RWPE2 (cell line): ENCODE measurements at regions not wholly inside any gene's neighbourhood (a gene's known extent, or its start where the extent isn't known, plus 50 kb on each side); places are given as distances from the start of the nearest gene placed in this dataset.

Experiments used
- ATAC-seq: fragments of 200-7000 bp; cut with Tn5 transposase; 3 replicates; pipeline ENCODE4 v1.9.1; 2021; ENCODE audit warnings: low read depth
- DNase-seq: peaks from one replicate; pipeline ENCODE4 v3.0.0-alpha.2; 2020; ENCODE audit warnings: low spot score
- H3K27ac ChIP-seq: fragments of 450-650 bp; 2 replicates; pipeline ENCODE4 v1.5.1; 2017; ENCODE audit warnings: mild to moderate bottlenecking; ENCODE audit not compliant: poor library complexity, severe bottlenecking
- H3K27me3 ChIP-seq: fragments of 250-450 bp; sonication (Bioruptor Pico); 2 replicates; pipeline ENCODE4 v1.5.1; 2021; ENCODE audit warnings: mild to moderate bottlenecking, moderate library complexity; ENCODE audit not compliant: insufficient read depth, poor library complexity, severe bottlenecking
- H3K36me3 ChIP-seq: fragments of 250-450 bp; sonication (Bioruptor Pico); 2 replicates; pipeline ENCODE4 v1.5.1; 2020; ENCODE audit warnings: low read depth, mild to moderate bottlenecking, moderate library complexity
- H3K4me1 ChIP-seq: fragments of 250-450 bp; sonication (Bioruptor Pico); 2 replicates; pipeline ENCODE4 v1.5.1; 2021; ENCODE audit warnings: mild to moderate bottlenecking, moderate library complexity; ENCODE audit not compliant: insufficient read depth, poor library complexity, severe bottlenecking
- H3K4me3 ChIP-seq: fragments of 250-450 bp; sonication (Bioruptor Pico); 2 replicates; pipeline ENCODE4 v1.5.1; 2021; ENCODE audit warnings: mild to moderate bottlenecking, moderate library complexity; ENCODE audit not compliant: severe bottlenecking
- H3K9me3 ChIP-seq: fragments of 250-450 bp; sonication (Bioruptor Pico); 2 replicates; pipeline ENCODE4 v1.5.1; 2021; ENCODE audit warnings: mild to moderate bottlenecking, moderate library complexity; ENCODE audit not compliant: severe bottlenecking
- TF ChIP-seq, protein P1 (sequence below): fragments of 450-650 bp; IDR thresholded peaks from one replicate; pipeline ENCODE4 v1.5.1; 2017; ENCODE audit warnings: mild to moderate bottlenecking, moderate library complexity; ENCODE audit not compliant: poor library complexity, severe bottlenecking

DNA sequence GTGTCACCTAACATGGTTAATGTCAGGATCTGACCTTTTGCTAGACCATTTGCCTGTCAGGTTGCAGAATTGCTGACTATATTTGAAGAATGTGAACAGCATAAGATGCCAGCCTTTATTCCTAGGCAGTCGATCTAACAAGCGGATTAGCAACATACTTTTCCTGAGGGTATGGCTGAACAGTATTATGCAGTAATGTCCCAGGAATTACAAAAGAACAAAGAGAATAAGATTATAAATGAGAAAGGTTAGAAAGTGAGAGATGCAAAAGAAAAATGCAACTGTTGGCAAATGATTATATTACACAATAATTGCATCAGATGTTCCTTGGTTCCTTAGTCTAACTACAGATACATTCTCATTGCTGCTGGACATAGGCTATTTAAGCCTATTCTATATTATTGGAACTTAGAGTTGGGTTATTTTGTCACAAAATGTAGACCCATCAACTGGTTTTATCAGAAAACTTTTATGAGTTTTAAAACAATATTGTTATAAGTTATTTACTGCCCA is 647.1 kb upstream of the CRIM1 start:
- H3K36me3 ChIP-seq = no peaks in the 10 kb centered on the region
- H3K9me3 ChIP-seq = no peaks in the 10 kb centered on the region
- TF ChIP-seq, protein P1, sequence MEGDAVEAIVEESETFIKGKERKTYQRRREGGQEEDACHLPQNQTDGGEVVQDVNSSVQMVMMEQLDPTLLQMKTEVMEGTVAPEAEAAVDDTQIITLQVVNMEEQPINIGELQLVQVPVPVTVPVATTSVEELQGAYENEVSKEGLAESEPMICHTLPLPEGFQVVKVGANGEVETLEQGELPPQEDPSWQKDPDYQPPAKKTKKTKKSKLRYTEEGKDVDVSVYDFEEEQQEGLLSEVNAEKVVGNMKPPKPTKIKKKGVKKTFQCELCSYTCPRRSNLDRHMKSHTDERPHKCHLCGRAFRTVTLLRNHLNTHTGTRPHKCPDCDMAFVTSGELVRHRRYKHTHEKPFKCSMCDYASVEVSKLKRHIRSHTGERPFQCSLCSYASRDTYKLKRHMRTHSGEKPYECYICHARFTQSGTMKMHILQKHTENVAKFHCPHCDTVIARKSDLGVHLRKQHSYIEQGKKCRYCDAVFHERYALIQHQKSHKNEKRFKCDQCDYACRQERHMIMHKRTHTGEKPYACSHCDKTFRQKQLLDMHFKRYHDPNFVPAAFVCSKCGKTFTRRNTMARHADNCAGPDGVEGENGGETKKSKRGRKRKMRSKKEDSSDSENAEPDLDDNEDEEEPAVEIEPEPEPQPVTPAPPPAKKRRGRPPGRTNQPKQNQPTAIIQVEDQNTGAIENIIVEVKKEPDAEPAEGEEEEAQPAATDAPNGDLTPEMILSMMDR = no peak
- peaks cover 9% of the 10 kb centered on the region for H3K27me3 ChIP-seq
- no peak overlapping the region for H3K4me3 ChIP-seq
- ATAC-seq (no peak; the same call in 2 of the 3 replicates), DNase-seq (no peak)
- H3K4me1 ChIP-seq = no peaks in the 10 kb centered on the region
- H3K27ac ChIP-seq = no peak overlapping the region

DNA sequence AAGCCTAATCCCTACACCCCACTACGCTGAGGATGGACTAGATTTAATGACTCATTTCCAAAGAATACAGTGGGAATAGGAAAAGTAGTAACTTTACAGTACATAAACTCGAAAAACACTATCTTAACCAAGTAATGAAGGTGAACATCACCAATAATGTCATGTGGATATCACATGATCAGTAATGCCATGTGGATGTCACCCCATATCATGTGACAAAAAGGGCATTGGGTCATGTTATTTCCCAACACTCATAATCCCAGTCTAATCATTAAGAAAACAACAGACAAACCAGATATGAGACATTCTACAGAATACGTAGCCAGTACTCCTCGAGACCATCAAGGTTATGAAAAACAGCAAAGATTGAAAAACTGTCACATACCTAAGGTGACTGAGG is 667.3 kb upstream of the CRIM1 start:
- ATAC-seq (no peak), DNase-seq (no peak)
- Histone ChIP-seq H3K4me1 (no peaks in the 10 kb centered on the region), H3K27me3 (peaks cover 12% of the 10 kb centered on the region), H3K9me3 (no peaks in the 10 kb centered on the region), H3K4me3 (no peak overlapping the region), H3K27ac (no peak overlapping the region), H3K36me3 (no peaks in the 10 kb centered on the region)
- TF ChIP-seq, protein P1 = no peak

DNA sequence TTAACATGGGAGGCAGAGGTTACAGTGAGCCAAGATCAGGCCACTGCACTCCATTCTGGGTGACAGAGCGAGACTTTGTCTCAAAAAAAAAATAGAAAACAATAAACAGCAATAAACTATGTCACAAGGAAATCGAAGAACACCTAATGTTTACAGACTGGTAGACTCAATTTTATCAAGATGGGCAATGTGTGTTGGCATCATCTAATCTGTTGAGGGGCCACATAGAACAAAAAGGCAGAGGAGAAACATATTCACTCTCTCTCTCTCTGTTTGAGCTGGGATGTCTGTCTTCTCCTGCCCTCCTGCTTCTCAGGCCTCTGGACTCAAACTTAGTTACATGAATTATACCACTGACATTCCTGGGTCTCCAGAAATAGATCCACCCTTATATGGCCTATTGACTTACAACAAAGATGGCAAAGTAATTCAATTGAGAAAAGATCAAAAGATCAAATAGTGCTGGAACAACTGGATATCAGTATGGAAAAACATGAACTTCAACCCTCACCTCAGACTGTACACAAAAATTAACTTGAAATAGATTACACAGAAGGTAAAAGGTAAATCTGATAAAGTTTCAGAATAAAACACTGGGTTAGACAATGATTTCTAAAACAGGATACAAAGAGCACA is 703.8 kb upstream of the CRIM1 start:
- TF ChIP-seq, protein P1 = no peak
- no peaks in the 10 kb centered on the region for H3K9me3 ChIP-seq
- DNase-seq = no peak
- H3K4me3 ChIP-seq = no peak overlapping the region
- H3K27ac ChIP-seq = no peak overlapping the region
- no peaks in the 10 kb centered on the region for H3K36me3 ChIP-seq
- H3K27me3 ChIP-seq = no peaks in the 10 kb centered on the region
- no peak for ATAC-seq
- no peaks in the 10 kb centered on the region for H3K4me1 ChIP-seq

DNA sequence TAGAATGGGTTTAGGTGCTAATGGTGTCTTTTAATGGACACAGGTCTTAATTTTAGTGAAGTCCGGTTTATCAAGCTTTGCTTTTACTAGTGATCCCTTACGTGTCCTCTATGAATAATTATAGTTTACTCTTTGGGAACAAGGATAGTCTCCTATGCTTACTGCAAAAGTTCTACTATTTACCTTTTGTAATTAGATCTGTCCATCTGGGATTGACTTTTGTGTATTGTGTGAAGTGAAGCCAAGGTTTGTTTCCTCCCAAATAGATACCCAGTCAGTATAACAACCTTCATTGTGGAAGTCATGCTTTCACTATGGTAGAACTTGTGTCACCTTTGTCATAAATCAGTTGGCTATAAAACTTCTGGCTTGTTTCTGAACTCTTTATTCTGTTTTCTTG is 740.9 kb upstream of the CRIM1 start:
- H3K27ac ChIP-seq = no peak overlapping the region
- no peak overlapping the region for H3K4me3 ChIP-seq
- no peaks in the 10 kb centered on the region for H3K4me1 ChIP-seq
- ATAC-seq (no peak), DNase-seq (no peak)
- no peaks in the 10 kb centered on the region for H3K36me3 ChIP-seq
- H3K27me3 ChIP-seq = peaks cover 13% of the 10 kb centered on the region
- TF ChIP-seq, protein P1 = no peak
- no peaks in the 10 kb centered on the region for H3K9me3 ChIP-seq

DNA sequence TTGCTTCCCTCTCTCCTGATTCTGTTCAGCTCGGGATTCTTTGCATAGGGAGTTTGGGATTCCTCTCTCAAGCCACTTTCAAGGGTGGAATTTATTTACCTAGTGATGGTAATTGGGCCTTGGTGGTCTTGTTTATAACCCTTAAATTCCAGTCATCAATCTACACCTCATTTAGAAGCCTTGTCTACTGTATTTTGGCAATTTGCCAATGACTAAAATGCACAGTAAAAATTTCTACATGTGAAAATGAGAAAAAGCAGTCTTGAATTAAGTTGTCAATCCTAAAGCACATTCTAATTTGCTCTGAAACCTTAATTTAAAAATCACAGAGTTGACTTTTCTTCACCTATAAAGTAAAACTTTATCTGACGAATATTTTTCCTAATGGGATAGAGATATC is 749.2 kb upstream of the CRIM1 start:
- Histone ChIP-seq H3K4me3 (no peak overlapping the region), H3K27me3 (peaks cover 8% of the 10 kb centered on the region), H3K9me3 (no peaks in the 10 kb centered on the region), H3K36me3 (no peaks in the 10 kb centered on the region), H3K4me1 (no peaks in the 10 kb centered on the region), H3K27ac (no peak overlapping the region)
- DNase-seq = no peak
- TF ChIP-seq, protein P1 = no peak
- ATAC-seq = no peak
